GM13976 (cell line): ENCODE measurements at regions not wholly inside any gene's neighbourhood (a gene's known extent, or its start where the extent isn't known, plus 50 kb on each side); places are given as distances from the start of the nearest gene placed in this dataset.

ENCODE experiments used
- DNase-seq: peaks from one replicate; pipeline ENCODE4 v3.0.0; 2012; ENCODE audit warnings: low spot score
- in situ Hi-C: fragments of 300-500 bp; cut with MboI; formaldehyde crosslinking; loops from one replicate; pipeline ENCODE4 v1.12.0; 2022; ENCODE audit warnings: low sequenced_read_pairs, mixed read lengths, inconsistent platforms; ENCODE audit not compliant: unreplicated experiment
- TF ChIP-seq, protein P1 (sequence below): IDR thresholded peaks from 2 replicates; pipeline ENCODE4 v1.5.1; 2012; ENCODE audit warnings: borderline replicate concordance, mild to moderate bottlenecking; ENCODE audit not compliant: insufficient read depth; ENCODE audit errors: extremely low read depth, missing control alignments, control extremely low read depth

DNA sequence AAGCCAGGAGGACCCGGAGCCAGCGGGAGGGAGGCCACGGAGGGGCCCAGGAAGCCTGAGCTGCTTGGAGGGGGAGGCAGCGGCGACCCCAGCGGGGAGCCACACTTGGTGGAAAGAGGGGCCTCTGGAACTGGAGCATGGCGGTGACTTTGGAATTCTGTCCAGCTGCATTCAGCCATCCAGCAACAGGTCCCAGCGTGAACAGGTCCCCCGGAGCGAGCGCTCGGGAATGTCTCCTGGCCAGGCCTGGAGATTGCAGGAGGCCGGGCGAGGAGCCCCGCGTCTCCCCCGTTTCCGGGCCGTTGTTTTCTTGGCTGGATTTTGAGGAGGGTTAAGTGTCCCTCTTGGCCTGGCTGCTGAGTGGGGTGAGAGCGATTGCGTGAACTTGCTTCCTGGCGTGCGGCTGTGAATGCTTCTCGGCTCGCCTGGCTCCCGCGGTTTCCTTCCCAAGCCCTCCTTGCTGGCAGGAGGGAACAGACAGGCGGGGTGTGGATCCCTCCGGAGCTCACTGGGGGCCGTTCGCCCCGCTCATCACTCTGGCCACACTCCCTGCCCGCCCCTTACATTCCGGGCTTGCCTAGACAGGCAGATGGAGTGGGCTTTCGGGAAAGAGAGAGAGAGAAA is 125.3 kb upstream of the IRX4 start:
- no peak for DNase-seq
- TF ChIP-seq, protein P1, sequence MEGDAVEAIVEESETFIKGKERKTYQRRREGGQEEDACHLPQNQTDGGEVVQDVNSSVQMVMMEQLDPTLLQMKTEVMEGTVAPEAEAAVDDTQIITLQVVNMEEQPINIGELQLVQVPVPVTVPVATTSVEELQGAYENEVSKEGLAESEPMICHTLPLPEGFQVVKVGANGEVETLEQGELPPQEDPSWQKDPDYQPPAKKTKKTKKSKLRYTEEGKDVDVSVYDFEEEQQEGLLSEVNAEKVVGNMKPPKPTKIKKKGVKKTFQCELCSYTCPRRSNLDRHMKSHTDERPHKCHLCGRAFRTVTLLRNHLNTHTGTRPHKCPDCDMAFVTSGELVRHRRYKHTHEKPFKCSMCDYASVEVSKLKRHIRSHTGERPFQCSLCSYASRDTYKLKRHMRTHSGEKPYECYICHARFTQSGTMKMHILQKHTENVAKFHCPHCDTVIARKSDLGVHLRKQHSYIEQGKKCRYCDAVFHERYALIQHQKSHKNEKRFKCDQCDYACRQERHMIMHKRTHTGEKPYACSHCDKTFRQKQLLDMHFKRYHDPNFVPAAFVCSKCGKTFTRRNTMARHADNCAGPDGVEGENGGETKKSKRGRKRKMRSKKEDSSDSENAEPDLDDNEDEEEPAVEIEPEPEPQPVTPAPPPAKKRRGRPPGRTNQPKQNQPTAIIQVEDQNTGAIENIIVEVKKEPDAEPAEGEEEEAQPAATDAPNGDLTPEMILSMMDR = no peak
- in situ Hi-C loops = loop anchor here (25.0 kb wide), 1 partner anchor 271 kb away; no protein-coding TSS in a partner anchor

DNA sequence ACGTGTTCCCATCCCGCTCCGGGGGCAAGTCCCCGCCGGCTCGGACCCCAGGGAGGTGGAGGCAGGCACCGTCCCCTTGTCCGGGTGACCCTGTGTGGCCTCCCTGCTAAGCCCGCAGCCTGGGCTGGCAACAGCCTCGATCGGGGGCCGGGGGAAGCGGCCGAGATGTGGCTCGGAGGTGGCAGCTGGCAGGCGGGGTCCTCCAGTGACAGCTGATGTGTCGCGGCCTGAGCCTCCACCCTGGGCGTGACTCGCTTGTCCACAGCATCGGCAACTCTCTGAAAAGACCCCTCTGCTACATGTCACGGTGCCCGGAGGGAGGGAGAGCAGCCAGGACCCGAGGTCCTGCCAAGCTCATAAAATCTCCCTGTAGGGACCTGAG is 124.8 kb upstream of the IRX4 start:
- in situ Hi-C loops = loop anchor here (25.0 kb wide), 1 partner anchor 270 kb away; no protein-coding TSS in a partner anchor
- DNase-seq = no peak
- TF ChIP-seq, protein P1 = no peak

DNA sequence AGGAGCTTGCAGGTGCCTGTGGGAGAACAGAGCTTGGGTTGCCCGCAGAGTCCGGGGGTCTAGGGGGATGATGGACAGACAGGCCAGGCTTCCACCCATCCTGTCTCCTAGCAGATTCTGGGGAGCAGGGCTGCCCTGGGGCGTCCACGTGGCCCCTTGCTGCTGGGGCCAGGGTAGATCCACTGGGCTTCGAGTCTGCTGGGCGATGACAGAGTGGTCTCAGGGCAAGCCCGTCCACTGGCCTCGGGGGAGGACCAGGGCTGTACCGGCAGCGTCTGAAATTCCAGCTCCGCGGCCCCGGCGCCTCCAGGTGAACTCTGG is 124.2 kb upstream of the IRX4 start:
- TF ChIP-seq, protein P1 = no peak
- in situ Hi-C loops = loop anchor here (25.0 kb wide), 1 partner anchor 270 kb away; no protein-coding TSS in a partner anchor
- no peak for DNase-seq

DNA sequence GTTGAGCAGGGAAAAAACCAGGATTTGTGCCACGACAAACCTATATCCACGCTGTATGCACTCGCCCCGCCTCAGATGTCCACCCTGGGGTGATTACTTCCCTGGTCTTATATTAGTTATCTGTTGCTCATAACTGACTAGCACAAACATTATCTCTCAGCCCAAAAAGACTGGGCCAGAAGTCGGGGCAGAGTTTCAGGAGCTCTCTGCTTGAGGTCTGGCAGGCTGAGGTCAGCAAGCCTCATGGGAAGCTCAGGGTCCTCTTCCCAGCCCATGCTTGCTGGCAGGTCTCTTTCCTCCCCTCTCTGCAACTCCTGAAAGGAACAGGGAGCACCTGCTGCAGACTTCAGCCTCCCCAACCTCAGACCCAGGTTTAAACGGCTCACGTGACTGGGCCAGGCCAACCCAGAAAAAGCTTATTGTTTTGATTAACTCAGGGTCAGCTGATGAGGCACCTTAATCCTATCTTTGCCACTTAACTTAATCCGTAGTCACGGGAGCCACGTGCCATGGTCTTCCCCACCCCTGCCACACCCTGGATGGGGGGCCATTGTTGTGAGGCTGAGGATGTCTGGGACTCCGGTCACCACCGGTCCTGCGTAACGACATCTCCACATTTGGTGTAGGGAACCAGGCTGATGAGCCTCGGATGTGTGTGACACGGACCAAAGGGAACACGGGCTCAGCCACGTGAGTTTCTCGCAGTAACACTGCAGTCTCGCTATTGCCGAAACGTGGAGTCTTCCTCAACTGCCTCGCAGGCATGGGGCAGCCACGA is 123.7 kb upstream of the IRX4 start:
- DNase-seq = no peak
- TF ChIP-seq, protein P1 = no peak
- in situ Hi-C loops = loop anchor here (25.0 kb wide), 1 partner anchor 269 kb away; no protein-coding TSS in a partner anchor

DNA sequence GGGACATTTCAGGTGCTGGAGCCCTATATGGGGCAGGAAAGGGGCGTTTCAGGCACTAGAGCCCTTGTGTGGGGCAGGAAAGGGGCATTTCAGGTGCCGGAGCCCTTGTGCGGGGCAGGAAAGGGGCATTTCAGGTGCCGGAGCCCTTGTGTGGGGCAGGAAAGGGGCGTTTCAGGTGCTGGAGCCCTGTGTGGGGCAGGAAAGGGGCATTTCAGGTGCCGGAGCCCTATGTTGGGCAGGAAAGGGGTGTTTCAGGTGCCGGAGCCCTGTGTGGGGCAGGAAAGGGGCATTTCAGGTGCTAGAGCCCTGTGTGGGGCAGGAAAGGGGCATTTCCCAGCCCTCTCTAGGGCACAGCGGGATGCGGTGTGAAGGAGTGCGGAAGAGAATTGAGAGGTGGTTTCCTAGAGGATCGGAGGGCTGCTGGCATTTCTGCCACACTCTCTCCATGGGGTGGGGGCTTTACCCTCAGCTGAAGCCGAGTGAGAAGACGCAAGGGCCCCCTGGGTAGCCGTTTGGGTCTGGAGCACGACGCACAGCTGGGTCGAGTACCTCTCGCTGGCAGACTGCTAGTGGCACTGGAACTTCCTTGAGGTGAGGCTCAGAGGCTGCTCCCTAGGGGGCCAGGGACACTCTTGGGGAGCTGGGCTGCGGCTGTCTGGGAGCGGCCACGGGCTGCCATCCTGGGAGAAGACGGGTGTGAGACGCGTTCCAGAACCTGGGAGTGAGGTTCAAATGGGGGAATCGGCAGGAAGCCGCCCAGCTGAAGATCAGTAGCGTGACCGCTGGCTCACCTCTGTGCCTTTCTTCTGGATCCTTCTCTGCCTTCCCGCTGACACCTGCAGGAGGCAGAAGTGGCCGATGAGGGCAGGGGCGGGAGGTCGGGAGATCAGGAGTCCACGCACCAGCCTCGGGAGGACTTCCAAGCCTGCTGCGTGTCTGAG is 122.6 kb upstream of the IRX4 start:
- in situ Hi-C loops = loop anchor here (25.0 kb wide), 1 partner anchor 268 kb away; no protein-coding TSS in a partner anchor
- TF ChIP-seq, protein P1 = no peak
- DNase-seq = no peak
